Keratinocyte (primary cell): ENCODE measurements at regions not wholly inside any gene's neighbourhood (a gene's known extent, or its start where the extent isn't known, plus 50 kb on each side); places are given as distances from the start of the nearest gene placed in this dataset.
"Not testable (repeated sequence)": the region's sequence is repeated elsewhere in the genome, so short reads cannot be mapped to it uniquely, and the experiment has no call there.

ENCODE experiments used
- EZH2 ChIP-seq: IDR thresholded peaks from one replicate; pipeline ENCODE4 v1.6.1; 2012; ENCODE audit warnings: inconsistent platforms, mild to moderate bottlenecking, low read length, moderate library complexity
- TF ChIP-seq, protein P1 (sequence below), 3 experiments: IDR thresholded peaks in 1 of 3; conservative IDR thresholded peaks in 1 of 3; optimal IDR thresholded peaks in 1 of 3; 2 replicates in 2 of 3; 3 replicates in 1 of 3; pipeline versions ENCODE3 to v1.5.1; 2011; ENCODE audit warnings: low read length in 3 of 3, mild to moderate bottlenecking in 3 of 3, moderate library complexity in 2 of 3, control low read depth in 1 of 3, inconsistent platforms in 1 of 3; ENCODE audit not compliant: insufficient read depth in 2 of 3; ENCODE audit errors: extremely low read depth in 1 of 3

DNA sequence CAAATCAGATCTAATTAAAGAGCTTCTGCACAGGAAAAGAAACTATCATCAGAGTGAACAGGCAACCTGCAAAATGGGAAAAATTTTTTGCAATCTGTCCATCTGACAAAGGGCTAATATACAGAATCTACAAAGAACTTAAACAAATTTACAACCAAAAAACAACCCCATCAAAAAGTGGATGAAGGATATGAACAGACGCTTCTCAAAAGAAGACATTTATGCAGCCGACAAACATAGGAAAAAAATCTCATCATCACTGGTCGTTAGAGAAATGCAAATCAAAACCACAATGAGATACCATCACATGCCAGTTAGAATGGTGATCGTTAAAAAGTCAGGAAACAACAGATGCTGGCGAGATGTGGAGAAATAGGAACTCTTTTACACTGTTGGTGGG, 169.9 kb upstream of the ZNF608 start:
- TF ChIP-seq, protein P1, sequence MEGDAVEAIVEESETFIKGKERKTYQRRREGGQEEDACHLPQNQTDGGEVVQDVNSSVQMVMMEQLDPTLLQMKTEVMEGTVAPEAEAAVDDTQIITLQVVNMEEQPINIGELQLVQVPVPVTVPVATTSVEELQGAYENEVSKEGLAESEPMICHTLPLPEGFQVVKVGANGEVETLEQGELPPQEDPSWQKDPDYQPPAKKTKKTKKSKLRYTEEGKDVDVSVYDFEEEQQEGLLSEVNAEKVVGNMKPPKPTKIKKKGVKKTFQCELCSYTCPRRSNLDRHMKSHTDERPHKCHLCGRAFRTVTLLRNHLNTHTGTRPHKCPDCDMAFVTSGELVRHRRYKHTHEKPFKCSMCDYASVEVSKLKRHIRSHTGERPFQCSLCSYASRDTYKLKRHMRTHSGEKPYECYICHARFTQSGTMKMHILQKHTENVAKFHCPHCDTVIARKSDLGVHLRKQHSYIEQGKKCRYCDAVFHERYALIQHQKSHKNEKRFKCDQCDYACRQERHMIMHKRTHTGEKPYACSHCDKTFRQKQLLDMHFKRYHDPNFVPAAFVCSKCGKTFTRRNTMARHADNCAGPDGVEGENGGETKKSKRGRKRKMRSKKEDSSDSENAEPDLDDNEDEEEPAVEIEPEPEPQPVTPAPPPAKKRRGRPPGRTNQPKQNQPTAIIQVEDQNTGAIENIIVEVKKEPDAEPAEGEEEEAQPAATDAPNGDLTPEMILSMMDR (optimal IDR thresholded peaks at IDR 0.05 in 1 of 3, IDR thresholded peaks at IDR 0.05 in 1 of 3, conservative IDR thresholded peaks at IDR 0.05 in 1 of 3; ENCODE audit: extremely low read depth in 1 of 3, insufficient read depth in 2 of 3, low read length in 3 of 3), result not testable (repeated sequence)
- TF ChIP-seq EZH2, result not testable (repeated sequence)
